GM21528 (cell line): ENCODE measurements at regions not wholly inside any gene's neighbourhood (a gene's known extent, or its start where the extent isn't known, plus 50 kb on each side); places are given as distances from the start of the nearest gene placed in this dataset.
"Not testable (repeated sequence)": the region's sequence is repeated elsewhere in the genome, so short reads cannot be mapped to it uniquely, and the experiment has no call there.

Experiments
- ATAC-seq: cut with Tn5 transposase; IDR thresholded peaks from one replicate; pipeline ENCODE4 v1.9.1; 2021; ENCODE audit warnings: mild to moderate bottlenecking, moderate library complexity; ENCODE audit not compliant: unreplicated experiment, low FRiP score

- no peak for ATAC-seq
Observed at GRCh38 chr10:4260483-4261124, 475.6 kb upstream of the KLF6 start.

- ATAC-seq, result no peak
Observed at GRCh38 chr10:4257939-4258465, 473.0 kb upstream of the KLF6 start.

- ATAC-seq, result no peak
Observed at GRCh38 chr10:4256971-4257370, 472.0 kb upstream of the KLF6 start.

- no peak for ATAC-seq
Observed at GRCh38 chr10:4255751-4256150, 470.7 kb upstream of the KLF6 start.

- no peak for ATAC-seq
Observed at GRCh38 chr10:4254101-4254994, 469.3 kb upstream of the KLF6 start.

GRCh38 chr10:4252701-4253100 lies 467.7 kb upstream of the KLF6 start:
- no peak for ATAC-seq

- no peak for ATAC-seq
Observed at GRCh38 chr10:4250587-4250887, 465.5 kb upstream of the KLF6 start.

GRCh38 chr10:4249841-4250586 lies 465.0 kb upstream of the KLF6 start:
- ATAC-seq, result no peak

- no peak for ATAC-seq
Observed at GRCh38 chr10:4247379-4247778, 462.4 kb upstream of the KLF6 start.

GRCh38 chr10:4246881-4247358 lies 461.9 kb upstream of the KLF6 start:
- no peak for ATAC-seq

- no peak for ATAC-seq
Observed at GRCh38 chr10:4243651-4244050, 458.6 kb upstream of the KLF6 start.

GRCh38 chr10:4243169-4243568 lies 458.2 kb upstream of the KLF6 start:
- no peak for ATAC-seq

GRCh38 chr10:4242561-4243035 lies 457.6 kb upstream of the KLF6 start:
- no peak for ATAC-seq

- ATAC-seq, result no peak
Observed at GRCh38 chr10:4241724-4242345, 456.8 kb upstream of the KLF6 start.

GRCh38 chr10:4240608-4241197 lies 455.7 kb upstream of the KLF6 start:
- no peak for ATAC-seq

- no peak for ATAC-seq
Observed at GRCh38 chr10:4239186-4239585, 454.2 kb upstream of the KLF6 start.

GRCh38 chr10:4236905-4237304 lies 451.9 kb upstream of the KLF6 start:
- ATAC-seq, result not testable (repeated sequence)

- no peak for ATAC-seq
Observed at GRCh38 chr10:4234661-4235060, 449.7 kb upstream of the KLF6 start.

GRCh38 chr10:4231439-4231838 lies 446.4 kb upstream of the KLF6 start:
- ATAC-seq, result no peak

GRCh38 chr10:4230036-4230435 lies 445.0 kb upstream of the KLF6 start:
- ATAC-seq, result no peak
